ENCODE measurements at regions not wholly inside any gene's neighbourhood (a gene's known extent, or its start where the extent isn't known, plus 50 kb on each side); places are given as distances from the start of the nearest gene placed in this dataset.

- WGBS, 2 experiments (ENCODE audit: extremely low coverage in 1 of 2, insufficient coverage in 1 of 2, insufficient read length in 1 of 2, insufficient replicate concordance in 2 of 2, low coverage in 1 of 2, low lambda C conversion rate in 2 of 2, missing lambda C conversion rate in 1 of 2): 63% methylated on average over 3 of the region's 3 CpGs; no CpG with 5 or more reads in 1 of the 2 experiments
- CTCF ChIA-PET (ENCODE audit: partially characterized antibody): no interaction called here
- Histone ChIP-seq H2BK20ac (ENCODE audit: low read length) (no peak overlapping the region), H3K4me1 (replicated peaks in 1 of 4; ENCODE audit: control insufficient read depth in 3 of 4, insufficient read depth in 4 of 4, low read length in 3 of 4) (no peaks in the 10 kb centered on the region), H4K8ac (ENCODE audit: extremely low read depth, insufficient read depth, low read length) (no peak overlapping the region), H3K18ac (ENCODE audit: extremely low read depth, low read length) (no peak overlapping the region), H3K56ac (replicated peaks; ENCODE audit: insufficient read length, low read depth, low read length) (no peak overlapping the region), H3K23me2 (ENCODE audit: low read depth, low read length) (no peaks in the 10 kb centered on the region), H3K14ac (ENCODE audit: insufficient read length) (no peak overlapping the region), H2AK5ac (ENCODE audit: low read depth, low read length) (no peak overlapping the region), H3K27ac (ENCODE audit: low read depth, low read length) (no peak overlapping the region), H2BK120ac (replicated peaks; ENCODE audit: low read depth, low read length) (no peak overlapping the region), H2BK15ac (ENCODE audit: low read length) (no peak overlapping the region), H3K23ac (ENCODE audit: insufficient read length) (no peak overlapping the region), H2BK5ac (ENCODE audit: low read depth, low read length) (no peak overlapping the region), H3K9ac (replicated peaks in 1 of 4; ENCODE audit: extremely low read depth in 1 of 4, low read depth in 3 of 4, low read length in 3 of 4) (no peak overlapping the region), H3K4me2 (ENCODE audit: insufficient read depth in 1 of 2, low read depth in 2 of 2, low read length in 2 of 2) (no peak overlapping the region), H3K79me2 (ENCODE audit: control insufficient read depth in 1 of 2, insufficient read depth in 2 of 2, low read length in 2 of 2) (no peaks in the 10 kb centered on the region), H3K4me3 (ENCODE audit: extremely low read depth in 1 of 4, insufficient read depth in 2 of 4, low read depth in 3 of 4, low read length in 4 of 4) (no peak overlapping the region), H4K20me1 (replicated peaks in 1 of 2; ENCODE audit: control insufficient read depth in 1 of 2, insufficient read depth in 2 of 2, low read length in 2 of 2) (no peaks in the 10 kb centered on the region), H4K91ac (replicated peaks; ENCODE audit: insufficient read length, low read length) (no peak overlapping the region), H3K36me3 (ENCODE audit: control insufficient read depth in 2 of 4, insufficient read depth in 4 of 4, low read length in 3 of 4) (no peaks in the 10 kb centered on the region), H2AFZ (ENCODE audit: low read length) (no peak overlapping the region), H3K79me1 (ENCODE audit: low read depth, low read length) (no peaks in the 10 kb centered on the region), H2BK12ac (ENCODE audit: low read depth, low read length) (no peak overlapping the region), H4K5ac (ENCODE audit: insufficient read length, low read depth, low read length) (no peak overlapping the region), H3K4ac (replicated peaks; ENCODE audit: insufficient read length, low read depth, low read length) (no peak overlapping the region), H3K27me3 (replicated peaks in 1 of 4; ENCODE audit: control insufficient read depth in 3 of 4, extremely low read depth in 1 of 4, insufficient read depth in 3 of 4, low read length in 3 of 4) (no peaks in the 10 kb centered on the region), H3K9me3 (ENCODE audit: insufficient read depth in 2 of 2, low read depth in 1 of 2, low read length in 1 of 2) (peaks cover 3 to 9% of the 10 kb centered on the region in 2 experiments; a peak in 1 of 4 replicates)
- POLR2A ChIA-PET (ENCODE audit: partially characterized antibody): no interaction called here
- no peak for FAIRE-seq
- no peak for TF ChIP-seq USF2 (IDR thresholded peaks at IDR 0.05; ENCODE audit: low read length)
- no peak for TF ChIP-seq KDM4A (IDR thresholded peaks at IDR 0.05; ENCODE audit: low read depth, low read length, severe bottlenecking)
- TF ChIP-seq CBX5 (IDR thresholded peaks at IDR 0.05; ENCODE audit: low read depth, low read length): no peak
- TF ChIP-seq GTF2F1 (IDR thresholded peaks at IDR 0.05; ENCODE audit: borderline replicate concordance, low read depth, low read length): no peak
- no peak for DNase-seq (ENCODE audit: low read depth in 1 of 2, low spot score in 2 of 2)
Measured at GRCh38 chrX:135643916-135644315, 69.5 kb upstream of the CT45A1 start.

All from H1 (cell line).